K562 (cell line): ENCODE measurements at regions not wholly inside any gene's neighbourhood (a gene's known extent, or its start where the extent isn't known, plus 50 kb on each side); places are given as distances from the start of the nearest gene placed in this dataset.

Source experiments
- ATAC-seq: fragments of 200-7000 bp; cut with Tn5 transposase; 3 replicates; pipeline ENCODE4 v1.9.1; 2020; ENCODE audit warnings: moderate library complexity
- BruUV-seq: library from RNA; stranded (reverse); fragments of 400-500 nt; replicated peaks from 2 replicates; lab custom pipeline; 2021; lab: Mats Ljungman, UMichigan
- CTCF ChIA-PET: fragments of 300-600 bp; formaldehyde crosslinking; extraction: SDS; loops from one replicate; lab custom pipeline; 2021; ENCODE audit warnings: low intra/inter-chr PET ratio; lab: Yijun Ruan, JAX
- POLR2A ChIA-PET: fragments of 300-600, 350-650 bp; sonication (Branson Sonifier 250); formaldehyde crosslinking; extraction: SDS; loops from one replicate; lab custom pipeline; 2021; ENCODE audit warnings: antibody characterized with exemption, inconsistent platforms; lab: Yijun Ruan, JAX
- DNase-seq, 4 experiments: peaks; one replicate each; pipeline versions ENCODE4 v3.0.0 to v3.0.0-alpha.2; 2011 to 2018; ENCODE audit warnings: low spot score in 3 of 4, mixed read lengths in 3 of 4; ENCODE audit errors: extremely low read depth in 1 of 4
- FAIRE-seq: peaks from 2 replicates; lab custom pipeline; 2011; peaks lifted over from hg19 to GRCh38; lab: Jason Lieb, UNC
- H2AFZ ChIP-seq: 2 replicates; pipeline ENCODE4 v1.6.0; 2011; ENCODE audit warnings: low read depth, low read length, control low read depth, inconsistent platforms
- H3K27ac ChIP-seq: fragments of 200-600 bp; 3 replicates; pipeline ENCODE4 v1.8.0; 2011; ENCODE audit warnings: low read depth, mild to moderate bottlenecking, control low read depth, inconsistent platforms, low read length, moderate library complexity, mixed read lengths; ENCODE audit errors: extremely low read depth
- H3K27me3 ChIP-seq, 2 experiments: fragments of 300-600 bp in 1 of 2; 2 replicates in 1 of 2; 3 replicates in 1 of 2; pipeline versions ENCODE4 v1.6.0 to v1.8.0; 2011; ENCODE audit warnings: inconsistent platforms in 2 of 2, low read length in 2 of 2, mild to moderate bottlenecking in 1 of 2, mixed read lengths in 1 of 2, moderate library complexity in 1 of 2; ENCODE audit not compliant: control insufficient read depth in 2 of 2, insufficient read depth in 2 of 2
- H3K36me3 ChIP-seq: fragments of 300-600 bp; 3 replicates; pipeline ENCODE4 v1.8.0; 2011; ENCODE audit warnings: mild to moderate bottlenecking, low read length, inconsistent platforms; ENCODE audit not compliant: control insufficient read depth, insufficient read depth
- H3K4me1 ChIP-seq, 2 experiments: fragments of 200-600 bp in 1 of 2; replicated peaks in 1 of 2; 2 replicates in 1 of 2; 3 replicates in 1 of 2; pipeline versions ENCODE4 v1.5.1 to v1.8.0; 2011; ENCODE audit warnings: inconsistent platforms in 2 of 2, low read length in 2 of 2, mild to moderate bottlenecking in 1 of 2, mixed read lengths in 1 of 2, moderate library complexity in 1 of 2; ENCODE audit not compliant: control insufficient read depth in 2 of 2, insufficient read depth in 2 of 2
- H3K4me2 ChIP-seq: 2 replicates; pipeline ENCODE4 v1.6.1; 2011; ENCODE audit warnings: low read length, control low read depth, inconsistent platforms, mixed read lengths; ENCODE audit not compliant: insufficient read depth
- H3K4me3 ChIP-seq: fragments of 200-600 bp; sonication (generic), shearing (Covaris generic); 2 replicates; pipeline ENCODE4 v1.5.1; 2016; ENCODE audit warnings: control low read depth, inconsistent platforms
- H3K79me2 ChIP-seq: fragments of 200-600 bp; 3 replicates; pipeline ENCODE4 v1.8.0; 2011; ENCODE audit warnings: low read length, inconsistent platforms; ENCODE audit not compliant: control insufficient read depth, insufficient read depth
- H3K9ac ChIP-seq, 2 experiments: 2 replicates each; pipeline versions ENCODE4 v1.6.0 to v1.6.1; 2011; ENCODE audit warnings: low read depth in 2 of 2, low read length in 2 of 2, control low read depth in 1 of 2, inconsistent platforms in 1 of 2, mild to moderate bottlenecking in 1 of 2, mixed read lengths in 1 of 2; ENCODE audit not compliant: insufficient read depth in 1 of 2
- H3K9me1 ChIP-seq: one replicate; pipeline ENCODE4 v1.6.0; 2011; ENCODE audit warnings: inconsistent platforms, mild to moderate bottlenecking, low read length, moderate library complexity; ENCODE audit not compliant: control insufficient read depth, insufficient read depth
- H3K9me3 ChIP-seq: replicated peaks from 2 replicates; pipeline ENCODE4 v1.5.1; 2011; ENCODE audit warnings: low read depth, low read length, inconsistent platforms; ENCODE audit not compliant: control insufficient read depth, insufficient read depth
- H4K20me1 ChIP-seq: replicated peaks from 2 replicates; pipeline ENCODE4 v1.6.1; 2011; ENCODE audit warnings: low read length, inconsistent platforms, mixed read lengths; ENCODE audit not compliant: control insufficient read depth, insufficient read depth
- ARHGAP35 ChIP-seq: fragments of 450-650 bp; IDR thresholded peaks from 2 replicates; pipeline ENCODE4 v1.6.1; 2018; ENCODE audit not compliant: partially characterized antibody
- CEBPB ChIP-seq: fragments of 450-650 bp; IDR thresholded peaks from 2 replicates; pipeline ENCODE4 v1.6.1; 2016; ENCODE audit warnings: missing genetic modification characterization, missing compliant biosample characterization
- CREM ChIP-seq: IDR thresholded peaks from 2 replicates; pipeline ENCODE4 v1.6.1; 2014; ENCODE audit warnings: antibody characterized with exemption, low read depth
- NFIC ChIP-seq: fragments of 450-650 bp; IDR thresholded peaks from 2 replicates; pipeline ENCODE4 v1.6.1; 2017; ENCODE audit warnings: mild to moderate bottlenecking, inconsistent platforms
- RBM15 ChIP-seq: fragments of 200-400 bp; formaldehyde crosslinking; IDR thresholded peaks from 2 replicates; pipeline ENCODE4 v1.6.1; 2018; ENCODE audit warnings: mild to moderate bottlenecking, low read length, moderate library complexity; ENCODE audit not compliant: insufficient read depth
- RREB1 ChIP-seq: fragments of 250-450 bp; sonication (Bioruptor Pico); IDR thresholded peaks from 2 replicates; pipeline ENCODE4 v1.4.0; 2020
- SNIP1 ChIP-seq: fragments of 450-650 bp; IDR thresholded peaks from 2 replicates; pipeline ENCODE4 v1.7.1; 2017; ENCODE audit warnings: low read depth, mild to moderate bottlenecking
- TEAD1 ChIP-seq, 2 experiments: fragments of 450-650 bp in 1 of 2; sonication (generic) in 1 of 2; formaldehyde crosslinking; IDR thresholded peaks; 2 replicates each; pipeline versions ENCODE4 v1.4.0 to v1.8.0; 2020 to 2022; ENCODE audit warnings: mild to moderate bottlenecking in 2 of 2, missing genetic modification reagents in 1 of 2
- ZKSCAN8 ChIP-seq: fragments of 200-800 bp; sonication (Bioruptor generic); IDR thresholded peaks from 2 replicates; pipeline ENCODE4 v1.6.1; 2016; ENCODE audit warnings: missing genetic modification characterization, missing compliant biosample characterization
- WGBS: fragments of 100-300 bp; shearing (Covaris generic); methylation state at CpG from one replicate; pipeline ENCODE4 v1.1.6; 2016; ENCODE audit warnings: low coverage, mixed read lengths; ENCODE audit not compliant: insufficient coverage; ENCODE audit errors: missing lambda C conversion rate; 5-methylcytosine and 5-hydroxymethylcytosine counted together
- in situ Hi-C: fragments of 300-500 bp; cut with MboI; formaldehyde crosslinking; loops from 4 replicates; pipeline ENCODE4 v1.15.0; 2018; ENCODE audit warnings: inconsistent platforms, mixed read lengths
- intact Hi-C: fragments of 100-400 bp; cut with micrococcal nuclease; formaldehyde crosslinking; loops from 2 replicates; pipeline ENCODE4 v1.14.2; 2022

DNA sequence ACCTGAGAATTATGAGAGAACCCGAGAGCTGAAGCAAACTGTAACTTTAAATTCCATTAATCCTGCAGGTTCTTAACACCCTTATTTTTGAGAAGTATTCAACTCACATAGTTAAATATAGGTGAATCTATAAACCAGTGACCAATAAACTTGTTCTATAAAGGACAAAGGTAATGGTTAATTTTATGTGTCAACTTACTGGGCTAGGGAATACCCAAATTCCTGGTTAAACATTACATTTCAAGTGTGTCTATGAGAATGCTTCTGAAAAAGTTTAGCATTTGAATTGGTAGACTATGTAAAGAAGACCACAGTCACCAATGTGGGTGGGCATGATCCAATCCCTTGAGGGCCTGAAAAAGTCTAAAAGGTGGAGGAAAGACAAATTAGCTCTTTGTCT is 99.1 kb downstream of the KCNJ2 start:
- H3K4me1 ChIP-seq: no peaks in the 10 kb centered on the region
- H3K36me3 ChIP-seq: no peaks in the 10 kb centered on the region
- no peaks in the 10 kb centered on the region for H3K9me1 ChIP-seq
- DNase-seq: no peak
- 0% methylated on average over 1 of the region's 1 CpG for WGBS
- FAIRE-seq: no peak
- no peaks in the 10 kb centered on the region for H3K79me2 ChIP-seq
- H4K20me1 ChIP-seq: no peaks in the 10 kb centered on the region
- in situ Hi-C loops: no loop called here
- intact Hi-C loops: no loop called here
- no TSS peak for BruUV-seq
- ATAC-seq: no peak
- no peak overlapping the region for H3K4me2 ChIP-seq
- TF ChIP-seq ZKSCAN8 (CRISPR knock-in tag) (no peak), RREB1 (no peak), TEAD1 (CRISPR knock-in tag; IDR thresholded peaks at IDR 0.05) (no peak), CEBPB (tag) (no peak), SNIP1 (no peak), RBM15 (no peak), CREM (no peak), ARHGAP35 (no peak), NFIC (no peak)
- CTCF ChIA-PET: no interaction called here
- H3K27ac ChIP-seq: no peak overlapping the region
- H3K9ac ChIP-seq: no peak overlapping the region
- no peak overlapping the region for H2AFZ ChIP-seq
- POLR2A ChIA-PET: interaction anchor here (0.6 kb wide), 1 partner anchor 493 kb away, joined by 3 read pairs; no protein-coding TSS in a partner anchor
- H3K9me3 ChIP-seq: no peaks in the 10 kb centered on the region
- H3K4me3 ChIP-seq: no peak overlapping the region
- H3K27me3 ChIP-seq: no peaks in the 10 kb centered on the region
